ENCODE measurements at regions not wholly inside any gene's neighbourhood (a gene's known extent, or its start where the extent isn't known, plus 50 kb on each side); places are given as distances from the start of the nearest gene placed in this dataset.

GRCh38 chr4:153038623-153039311, 102.6 kb downstream of the FHDC1 start:
- no peak for DNase-seq (ENCODE audit: low spot score)

GRCh38 chr4:153039542-153040185, 103.5 kb downstream of the FHDC1 start:
- Histone ChIP-seq H3K4me3 (ENCODE audit: low read depth in 1 of 3, low read length in 3 of 3) (no peak overlapping the region), H3K9me3 (ENCODE audit: control insufficient read depth in 4 of 4, low read length in 3 of 4) (no peaks in the 10 kb centered on the region), H3K4me1 (ENCODE audit: control insufficient read depth in 4 of 4, insufficient read depth in 4 of 4, low read length in 3 of 4) (peaks cover 0 to 5% (median 0%) of the 10 kb centered on the region in 4 donors), H3K27ac (ENCODE audit: low read depth in 1 of 2, low read length in 2 of 2) (no peak overlapping the region), H3K27me3 (ENCODE audit: control insufficient read depth in 4 of 4, insufficient read depth in 4 of 4, low read length in 3 of 4) (no peaks in the 10 kb centered on the region), H3K36me3 (ENCODE audit: control insufficient read depth in 4 of 4, insufficient read depth in 3 of 4, low read depth in 1 of 4, low read length in 3 of 4) (no peaks in the 10 kb centered on the region), H3K9ac (ENCODE audit: low read depth in 1 of 2, low read length in 2 of 2) (no peak overlapping the region)
- DNase-seq (ENCODE audit: low spot score): no peak
- WGBS: 96% methylated on average over 3 of the region's 3 CpGs
- no peak for TF ChIP-seq YY1 (IDR thresholded peaks at IDR 0.05)
- TF ChIP-seq HNF4A (conservative IDR thresholded peaks at IDR 0.05): no peak
- TF ChIP-seq MAX (IDR thresholded peaks at IDR 0.05): no peak
- no peak for TF ChIP-seq HNF4G (IDR thresholded peaks at IDR 0.05)
- TF ChIP-seq GABPA (IDR thresholded peaks at IDR 0.05 in 1 of 2, conservative IDR thresholded peaks at IDR 0.05 in 1 of 2): no peak
- no peak for TF ChIP-seq JUND (IDR thresholded peaks at IDR 0.05)
- no peak for TF ChIP-seq RXRA (IDR thresholded peaks at IDR 0.05)

More at GRCh38 chr4:153038623-153039311, 102.6 kb downstream of the FHDC1 start:
- H3K4me3 ChIP-seq (ENCODE audit: low read depth in 1 of 3, low read length in 3 of 3): no peak overlapping the region
- H3K36me3 ChIP-seq (ENCODE audit: control insufficient read depth in 4 of 4, insufficient read depth in 3 of 4, low read depth in 1 of 4, low read length in 3 of 4): no peaks in the 10 kb centered on the region
- H3K27me3 ChIP-seq (ENCODE audit: control insufficient read depth in 4 of 4, insufficient read depth in 4 of 4, low read length in 3 of 4): no peaks in the 10 kb centered on the region
- H3K9me3 ChIP-seq (ENCODE audit: control insufficient read depth in 4 of 4, low read length in 3 of 4): no peaks in the 10 kb centered on the region
- WGBS: 38% methylated on average over 10 of the region's 10 CpGs
- TF ChIP-seq SP1 (IDR thresholded peaks at IDR 0.05) (peak; percentile 74), JUND (IDR thresholded peaks at IDR 0.05) (peak; percentile 14 to 43), HNF4A (conservative IDR thresholded peaks at IDR 0.05) (peak in 1 of 2 donors; percentile 37), MAX (IDR thresholded peaks at IDR 0.05) (no peak), NR2F2 (IDR thresholded peaks at IDR 0.05) (no peak), RXRA (IDR thresholded peaks at IDR 0.05) (peak; percentile 50 to 92), FOXA1 (IDR thresholded peaks at IDR 0.05) (no peak), RAD21 (IDR thresholded peaks at IDR 0.05) (peak in 1 of 2 donors; percentile 17)
- H3K27ac ChIP-seq (ENCODE audit: low read depth in 1 of 2, low read length in 2 of 2): no peak overlapping the region
- peaks cover 0 to 5% (median 0%) of the 10 kb centered on the region in 4 donors for H3K4me1 ChIP-seq (ENCODE audit: control insufficient read depth in 4 of 4, insufficient read depth in 4 of 4, low read length in 3 of 4)
- no peak overlapping the region for H3K9ac ChIP-seq (ENCODE audit: low read depth in 1 of 2, low read length in 2 of 2)

- no peak overlapping the region for H3K9ac ChIP-seq (ENCODE audit: low read depth in 1 of 2, low read length in 2 of 2)
- no peak overlapping the region for H3K27ac ChIP-seq (ENCODE audit: low read depth in 1 of 2, low read length in 2 of 2)
- H3K9me3 ChIP-seq (ENCODE audit: control insufficient read depth in 4 of 4, low read length in 3 of 4): no peaks in the 10 kb centered on the region
- peaks cover 0 to 5% (median 0%) of the 10 kb centered on the region in 4 donors for H3K4me1 ChIP-seq (ENCODE audit: control insufficient read depth in 4 of 4, insufficient read depth in 4 of 4, low read length in 3 of 4)
- 86% methylated on average over 6 of the region's 6 CpGs for WGBS
- TF ChIP-seq FOXA2 (IDR thresholded peaks at IDR 0.05) (no peak), ZBTB33 (IDR thresholded peaks at IDR 0.05) (no peak)
- no peak overlapping the region for H3K4me3 ChIP-seq (ENCODE audit: low read depth in 1 of 3, low read length in 3 of 3)
- H3K36me3 ChIP-seq (ENCODE audit: control insufficient read depth in 4 of 4, insufficient read depth in 3 of 4, low read depth in 1 of 4, low read length in 3 of 4): no peaks in the 10 kb centered on the region
- no peak for DNase-seq (ENCODE audit: low spot score)
- H3K27me3 ChIP-seq (ENCODE audit: control insufficient read depth in 4 of 4, insufficient read depth in 4 of 4, low read length in 3 of 4): no peaks in the 10 kb centered on the region
Measured at GRCh38 chr4:153040677-153041076, 104.6 kb downstream of the FHDC1 start.
